ENCODE measurements at regions not wholly inside any gene's neighbourhood (a gene's known extent, or its start where the extent isn't known, plus 50 kb on each side); places are given as distances from the start of the nearest gene placed in this dataset.

DNA sequence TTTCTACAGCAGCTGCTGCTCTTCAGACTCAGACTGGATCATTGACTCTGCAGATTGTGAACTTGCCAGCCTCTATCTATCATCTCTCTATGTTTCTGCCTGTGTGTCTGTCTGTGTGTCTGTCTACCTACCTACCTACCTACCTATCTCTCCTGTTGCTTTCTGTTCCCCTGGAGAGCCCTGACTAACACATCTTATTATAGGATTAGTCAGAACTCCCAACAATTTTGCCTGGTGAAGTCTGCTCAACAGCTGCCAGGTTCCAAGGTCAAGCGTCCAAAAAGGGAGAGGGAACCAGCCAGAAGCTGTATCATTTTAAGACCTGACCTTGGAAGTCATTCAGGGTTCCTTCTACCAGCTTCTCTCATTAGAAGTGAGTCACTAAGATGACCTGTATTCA lies 579.0 kb upstream of the DPP6 start:
- TF ChIP-seq, protein P1, sequence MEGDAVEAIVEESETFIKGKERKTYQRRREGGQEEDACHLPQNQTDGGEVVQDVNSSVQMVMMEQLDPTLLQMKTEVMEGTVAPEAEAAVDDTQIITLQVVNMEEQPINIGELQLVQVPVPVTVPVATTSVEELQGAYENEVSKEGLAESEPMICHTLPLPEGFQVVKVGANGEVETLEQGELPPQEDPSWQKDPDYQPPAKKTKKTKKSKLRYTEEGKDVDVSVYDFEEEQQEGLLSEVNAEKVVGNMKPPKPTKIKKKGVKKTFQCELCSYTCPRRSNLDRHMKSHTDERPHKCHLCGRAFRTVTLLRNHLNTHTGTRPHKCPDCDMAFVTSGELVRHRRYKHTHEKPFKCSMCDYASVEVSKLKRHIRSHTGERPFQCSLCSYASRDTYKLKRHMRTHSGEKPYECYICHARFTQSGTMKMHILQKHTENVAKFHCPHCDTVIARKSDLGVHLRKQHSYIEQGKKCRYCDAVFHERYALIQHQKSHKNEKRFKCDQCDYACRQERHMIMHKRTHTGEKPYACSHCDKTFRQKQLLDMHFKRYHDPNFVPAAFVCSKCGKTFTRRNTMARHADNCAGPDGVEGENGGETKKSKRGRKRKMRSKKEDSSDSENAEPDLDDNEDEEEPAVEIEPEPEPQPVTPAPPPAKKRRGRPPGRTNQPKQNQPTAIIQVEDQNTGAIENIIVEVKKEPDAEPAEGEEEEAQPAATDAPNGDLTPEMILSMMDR (IDR thresholded peaks at IDR 0.05 in 8 of 11, conservative IDR thresholded peaks at IDR 0.05 in 3 of 11) = no peak
- TF ChIP-seq POLR2AphosphoS5 (IDR thresholded peaks at IDR 0.05) (no peak), POLR2A (IDR thresholded peaks at IDR 0.05) (no peak)

Data from spleen (tissue), 7 donors.